ENCODE measurements at regions not wholly inside any gene's neighbourhood (a gene's known extent, or its start where the extent isn't known, plus 50 kb on each side); places are given as distances from the start of the nearest gene placed in this dataset.

GRCh38 chr15:77839970-77840905 lies 207.5 kb upstream of the LINGO1 start:
- H3K4me1 ChIP-seq = no peaks in the 10 kb centered on the region
- H3K4me3 ChIP-seq = no peak overlapping the region
- peaks cover 0 to 67% (median 0%) of the 10 kb centered on the region in 4 donors for H3K27me3 ChIP-seq
- H3K9me3 ChIP-seq = peaks cover 0 to 7% (median 2%) of the 10 kb centered on the region in 4 donors
- TF ChIP-seq POLR2AphosphoS5 (IDR thresholded peaks at IDR 0.05) = no peak
- no peak for TF ChIP-seq POLR2A (IDR thresholded peaks at IDR 0.05; ENCODE audit: low read depth)
- no peak for TF ChIP-seq EP300 (IDR thresholded peaks at IDR 0.05)
- TF ChIP-seq CTCF (IDR thresholded peaks at IDR 0.05) = no peak
- no peak overlapping the region for H3K27ac ChIP-seq (replicated peaks in 1 of 4)
- DNase-seq (ENCODE audit: extremely low spot score) = no peak
- intact Hi-C loops (cut with DNase I) = no loop called here
- 63% methylated on average over 10 of the region's 11 CpGs for WGBS
- H3K36me3 ChIP-seq = no peaks in the 10 kb centered on the region

GRCh38 chr15:77839456-77839855 lies 206.7 kb upstream of the LINGO1 start:
- 93% methylated on average over 8 of the region's 8 CpGs for WGBS
- no peak for DNase-seq (ENCODE audit: extremely low spot score)
- no peak overlapping the region for H3K4me3 ChIP-seq
- H3K27ac ChIP-seq (replicated peaks in 1 of 4) = no peak overlapping the region
- intact Hi-C loops (cut with DNase I) = no loop called here
- H3K4me1 ChIP-seq = no peaks in the 10 kb centered on the region
- no peaks in the 10 kb centered on the region for H3K36me3 ChIP-seq
- peaks cover 0 to 65% (median 0%) of the 10 kb centered on the region in 4 donors for H3K27me3 ChIP-seq
- no peak for TF ChIP-seq POLR2AphosphoS5 (IDR thresholded peaks at IDR 0.05)
- TF ChIP-seq CTCF (IDR thresholded peaks at IDR 0.05) = no peak
- TF ChIP-seq EP300 (IDR thresholded peaks at IDR 0.05) = no peak
- TF ChIP-seq POLR2A (IDR thresholded peaks at IDR 0.05; ENCODE audit: low read depth) = no peak
- no peaks in the 10 kb centered on the region for H3K9me3 ChIP-seq

GRCh38 chr15:77838595-77838994 lies 205.9 kb upstream of the LINGO1 start:
- H3K27me3 ChIP-seq = peaks cover 0 to 71% (median 0%) of the 10 kb centered on the region in 4 donors
- TF ChIP-seq CTCF (IDR thresholded peaks at IDR 0.05) (no peak), EP300 (IDR thresholded peaks at IDR 0.05) (no peak), POLR2A (IDR thresholded peaks at IDR 0.05; ENCODE audit: low read depth) (no peak), POLR2AphosphoS5 (IDR thresholded peaks at IDR 0.05) (no peak)
- intact Hi-C loops (cut with DNase I) = no loop called here
- H3K27ac ChIP-seq (replicated peaks in 1 of 4) = no peak overlapping the region
- WGBS = 100% methylated on average over 1 of the region's 4 CpGs
- DNase-seq (ENCODE audit: extremely low spot score) = no peak
- no peak overlapping the region for H3K4me3 ChIP-seq
- no peaks in the 10 kb centered on the region for H3K4me1 ChIP-seq
- H3K36me3 ChIP-seq = no peaks in the 10 kb centered on the region
- no peaks in the 10 kb centered on the region for H3K9me3 ChIP-seq

GRCh38 chr15:77838061-77838460 lies 205.3 kb upstream of the LINGO1 start:
- Histone ChIP-seq H3K36me3 (no peaks in the 10 kb centered on the region), H3K27me3 (peaks cover 0 to 76% (median 0%) of the 10 kb centered on the region in 4 donors), H3K27ac (replicated peaks in 1 of 4) (no peak overlapping the region), H3K4me1 (no peaks in the 10 kb centered on the region), H3K4me3 (no peak overlapping the region), H3K9me3 (no peaks in the 10 kb centered on the region)
- no peak for DNase-seq (ENCODE audit: extremely low spot score)
- intact Hi-C loops (cut with DNase I) = no loop called here
- whole genome bisulfite sequencing = 80% methylated on average over 7 of the region's 10 CpGs
- TF ChIP-seq POLR2AphosphoS5 (IDR thresholded peaks at IDR 0.05) (no peak), POLR2A (IDR thresholded peaks at IDR 0.05; ENCODE audit: low read depth) (no peak), CTCF (IDR thresholded peaks at IDR 0.05) (no peak), EP300 (IDR thresholded peaks at IDR 0.05) (no peak)
